ENCODE measurements at regions not wholly inside any gene's neighbourhood (a gene's known extent, or its start where the extent isn't known, plus 50 kb on each side); places are given as distances from the start of the nearest gene placed in this dataset.

DNA sequence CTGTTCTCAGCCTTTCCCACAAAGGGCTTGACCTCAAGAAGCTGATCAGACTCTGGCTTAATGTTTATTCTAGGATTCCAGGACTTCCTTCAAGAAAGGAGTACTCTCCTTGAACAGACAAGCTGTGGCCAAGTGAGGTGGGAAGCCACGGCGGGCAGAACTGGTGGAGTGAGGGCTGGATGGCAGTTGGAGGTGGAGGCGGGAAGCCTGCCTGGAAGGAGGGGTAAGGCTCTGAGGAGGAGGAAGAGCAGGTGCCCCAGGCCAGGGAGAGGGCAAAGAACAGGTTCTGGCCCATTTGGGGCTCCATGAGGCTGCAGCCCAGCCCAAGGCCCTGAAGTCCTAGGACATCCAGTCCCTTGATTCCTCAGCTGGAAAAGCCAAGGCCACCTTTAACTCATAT lies 143.9 kb downstream of the CYP26B1 start:
- no peaks in the 10 kb centered on the region for H3K27me3 ChIP-seq (ENCODE audit: insufficient read depth in 3 of 3, low read length in 2 of 3)
- no peaks in the 10 kb centered on the region for H3K9me3 ChIP-seq
- no peaks in the 10 kb centered on the region for H3K36me3 ChIP-seq (ENCODE audit: insufficient read depth in 1 of 2, low read depth in 1 of 2)
- no peak overlapping the region for H3K4me3 ChIP-seq
- intact Hi-C loops (cut with DNase I) = no loop called here
- H3K27ac ChIP-seq = no peak overlapping the region
- TF ChIP-seq CTCF (IDR thresholded peaks at IDR 0.05) = no peak
- no peak for DNase-seq
- no peaks in the 10 kb centered on the region for H3K4me1 ChIP-seq
- no peak for ATAC-seq
- WGBS, 3 donors = 78 to 95% (median 91%) methylated on average over 3 of the region's 3 CpGs

- WGBS, 3 donors = 95 to 98% (median 97%) methylated on average over 8 of the region's 8 CpGs
Observed at GRCh38 chr2:72003124-72003523, 144.5 kb downstream of the CYP26B1 start.

DNA sequence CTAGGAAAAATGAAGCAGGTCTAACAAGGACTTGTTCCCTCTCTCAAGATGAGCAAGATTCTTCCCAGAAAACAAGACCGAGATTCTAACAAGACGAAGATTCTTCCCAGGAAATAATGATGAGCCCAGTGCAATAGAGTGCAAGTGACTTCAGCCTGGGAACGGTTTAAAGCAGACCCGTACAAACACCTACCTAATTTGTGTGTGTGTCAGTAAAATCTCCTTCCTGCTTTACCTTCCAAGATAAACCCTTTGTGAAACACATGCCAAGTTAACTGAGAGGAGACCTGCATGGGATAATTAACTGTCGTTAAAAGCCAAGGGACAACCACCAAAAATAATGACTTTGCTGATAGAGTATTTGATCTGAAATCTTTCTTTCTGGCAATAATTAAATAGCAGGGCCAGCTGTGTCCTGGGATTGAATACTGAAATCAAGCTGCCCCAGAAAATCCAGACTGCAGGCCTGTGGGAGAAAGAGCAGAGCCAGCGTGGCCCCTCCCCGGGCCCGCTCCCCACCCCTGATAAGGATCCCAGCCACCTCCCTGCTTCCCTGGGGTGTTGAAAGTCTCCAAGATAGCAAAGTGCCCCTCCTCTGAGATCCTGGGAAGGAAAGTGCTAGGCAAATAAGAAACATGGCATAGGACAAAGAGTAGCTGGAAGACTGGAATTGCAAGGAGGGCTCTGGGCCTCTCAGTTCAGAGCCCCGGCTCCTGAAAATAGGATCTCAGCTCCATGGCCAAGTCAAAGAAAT lies 145.5 kb downstream of the CYP26B1 start:
- intact Hi-C loops (cut with DNase I) = no loop called here
- H3K4me3 ChIP-seq = no peak overlapping the region
- 78 to 90% (median 87%) methylated on average over 9 of the region's 9 CpGs for WGBS, 3 donors
- H3K27ac ChIP-seq = no peak overlapping the region
- DNase-seq (no peak), ATAC-seq (no peak)
- H3K36me3 ChIP-seq (ENCODE audit: insufficient read depth in 1 of 2, low read depth in 1 of 2) = no peaks in the 10 kb centered on the region
- no peaks in the 10 kb centered on the region for H3K4me1 ChIP-seq
- no peak for TF ChIP-seq CTCF (IDR thresholded peaks at IDR 0.05)
- H3K27me3 ChIP-seq (ENCODE audit: insufficient read depth in 3 of 3, low read length in 2 of 3) = no peaks in the 10 kb centered on the region
- H3K9me3 ChIP-seq = no peaks in the 10 kb centered on the region

More at GRCh38 chr2:72003124-72003523, 144.5 kb downstream of the CYP26B1 start:
- intact Hi-C loops (cut with DNase I) = no loop called here
- H3K4me3 ChIP-seq = no peak overlapping the region
- no peaks in the 10 kb centered on the region for H3K27me3 ChIP-seq (ENCODE audit: insufficient read depth in 3 of 3, low read length in 2 of 3)
- no peaks in the 10 kb centered on the region for H3K9me3 ChIP-seq
- H3K27ac ChIP-seq = no peak overlapping the region
- DNase-seq (no peak), ATAC-seq (no peak)
- H3K36me3 ChIP-seq (ENCODE audit: insufficient read depth in 1 of 2, low read depth in 1 of 2) = no peaks in the 10 kb centered on the region
- no peaks in the 10 kb centered on the region for H3K4me1 ChIP-seq
- no peak for TF ChIP-seq CTCF (IDR thresholded peaks at IDR 0.05)

DNA sequence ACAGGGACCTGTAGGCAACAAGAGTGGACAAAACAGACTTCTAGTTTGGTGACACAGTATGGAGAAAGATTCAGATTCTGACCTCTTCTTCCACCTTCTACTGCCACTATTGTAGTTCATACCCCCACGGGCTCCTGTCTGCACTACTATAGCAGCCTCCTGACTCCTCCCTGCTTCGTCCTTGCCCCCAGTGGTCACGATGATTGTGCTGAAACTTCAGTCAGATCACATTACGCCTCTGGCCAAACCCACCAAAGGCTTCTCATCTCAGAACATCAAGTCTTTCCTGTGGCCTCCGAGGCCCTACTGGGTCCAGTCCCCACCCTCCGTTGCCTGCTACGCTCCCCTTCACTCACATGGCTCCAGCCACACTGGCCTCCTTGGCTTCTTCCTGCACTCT lies 147.6 kb downstream of the CYP26B1 start:
- Histone ChIP-seq H3K27me3 (ENCODE audit: insufficient read depth in 3 of 3, low read length in 2 of 3) (no peaks in the 10 kb centered on the region), H3K4me3 (no peak overlapping the region), H3K9me3 (no peaks in the 10 kb centered on the region), H3K27ac (no peak overlapping the region), H3K4me1 (no peaks in the 10 kb centered on the region), H3K36me3 (ENCODE audit: insufficient read depth in 1 of 2, low read depth in 1 of 2) (no peaks in the 10 kb centered on the region)
- 71 to 78% (median 74%) methylated on average over 7 of the region's 7 CpGs for WGBS, 3 donors
- no peak for TF ChIP-seq CTCF (IDR thresholded peaks at IDR 0.05)
- intact Hi-C loops (cut with DNase I) = no loop called here
- DNase-seq (no peak), ATAC-seq (no peak)

GRCh38 chr2:71999580-71999979 lies 148.1 kb downstream of the CYP26B1 start:
- ATAC-seq (no peak), DNase-seq (no peak)
- Histone ChIP-seq H3K4me3 (no peak overlapping the region), H3K27me3 (ENCODE audit: insufficient read depth in 3 of 3, low read length in 2 of 3) (no peaks in the 10 kb centered on the region), H3K9me3 (no peaks in the 10 kb centered on the region), H3K36me3 (ENCODE audit: insufficient read depth in 1 of 2, low read depth in 1 of 2) (no peaks in the 10 kb centered on the region), H3K4me1 (no peaks in the 10 kb centered on the region), H3K27ac (no peak overlapping the region)
- 89 to 92% (median 91%) methylated on average over 5 of the region's 5 CpGs for WGBS, 3 donors
- intact Hi-C loops (cut with DNase I) = loop anchor here (5.0 to 10.0 kb wide), 2 partner anchors 445 to 452 kb away; no protein-coding TSS in a partner anchor
- no peak for TF ChIP-seq CTCF (IDR thresholded peaks at IDR 0.05)

Data from psoas muscle (tissue), 7 donors.